Left renal pelvis (tissue), 4 donors: ENCODE measurements at regions not wholly inside any gene's neighbourhood (a gene's known extent, or its start where the extent isn't known, plus 50 kb on each side); places are given as distances from the start of the nearest gene placed in this dataset.
"Not testable (repeated sequence)": the region's sequence is repeated elsewhere in the genome, so short reads cannot be mapped to it uniquely, and the experiment has no call there.

Source experiments
- DNase-seq, 4 donors: peaks; one replicate each; pipeline ENCODE4 v3.0.0-alpha.2; 2013; ENCODE audit warnings: low read depth in 4 of 4, low spot score in 3 of 4

DNA sequence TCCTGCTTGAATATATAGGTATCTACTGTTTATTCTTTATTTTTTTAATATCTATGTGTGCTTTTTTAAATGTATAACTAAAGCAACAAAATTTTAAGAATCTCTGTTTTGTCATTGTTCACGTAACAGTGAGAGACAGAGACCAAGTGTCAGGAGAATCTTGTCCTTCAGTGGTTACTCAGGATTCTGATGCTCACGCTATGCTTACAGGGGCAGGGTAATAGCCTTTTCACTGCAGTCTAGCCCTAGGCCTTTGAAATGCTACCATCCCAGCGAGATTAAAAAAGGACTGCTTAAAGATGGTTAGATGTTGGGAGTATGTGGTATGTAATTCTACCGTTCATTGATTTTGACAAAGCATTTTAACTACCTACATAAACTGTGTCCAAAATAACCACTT, 71.6 kb upstream of the EGFR start:
- DNase-seq: no peak

DNA sequence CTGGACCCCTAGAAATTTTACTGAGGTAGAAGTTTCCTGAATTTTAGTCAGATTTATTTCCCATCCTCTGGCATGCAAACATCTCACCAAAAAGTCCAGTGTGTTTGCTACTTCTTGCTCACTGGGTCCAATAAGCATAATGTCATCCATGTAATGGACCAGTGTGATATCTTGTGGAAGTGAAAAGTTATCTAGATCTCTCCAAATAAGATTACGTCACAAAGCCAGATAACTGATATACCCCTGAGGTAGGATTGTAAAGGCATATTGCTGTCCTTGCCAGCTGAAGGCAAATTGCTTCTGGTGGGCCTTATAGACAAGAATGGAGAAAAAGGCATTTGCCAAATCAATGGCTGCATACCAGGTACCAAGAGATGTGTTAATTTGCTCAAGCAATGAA, 69.3 kb upstream of the EGFR start:
- DNase-seq: not testable (repeated sequence)

DNA sequence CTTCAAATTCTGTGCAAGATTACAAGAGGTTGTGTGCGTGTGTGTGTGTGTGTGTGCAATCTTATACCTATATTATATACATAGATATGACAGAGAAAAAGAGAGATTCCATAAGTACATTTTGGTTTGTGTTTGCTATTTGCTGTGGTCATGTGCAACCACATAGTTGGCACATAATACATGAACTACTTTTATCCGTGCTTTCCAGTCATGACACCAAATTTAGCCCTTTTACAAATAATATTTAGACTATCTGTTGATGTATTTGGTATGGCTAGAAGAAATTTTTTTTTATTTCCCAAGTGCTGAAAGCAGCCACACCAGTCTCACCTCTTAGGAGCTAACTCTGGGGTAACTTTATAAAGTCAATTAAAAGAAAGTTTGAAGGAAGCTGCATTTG, 63.5 kb upstream of the EGFR start:
- no peak for DNase-seq

DNA sequence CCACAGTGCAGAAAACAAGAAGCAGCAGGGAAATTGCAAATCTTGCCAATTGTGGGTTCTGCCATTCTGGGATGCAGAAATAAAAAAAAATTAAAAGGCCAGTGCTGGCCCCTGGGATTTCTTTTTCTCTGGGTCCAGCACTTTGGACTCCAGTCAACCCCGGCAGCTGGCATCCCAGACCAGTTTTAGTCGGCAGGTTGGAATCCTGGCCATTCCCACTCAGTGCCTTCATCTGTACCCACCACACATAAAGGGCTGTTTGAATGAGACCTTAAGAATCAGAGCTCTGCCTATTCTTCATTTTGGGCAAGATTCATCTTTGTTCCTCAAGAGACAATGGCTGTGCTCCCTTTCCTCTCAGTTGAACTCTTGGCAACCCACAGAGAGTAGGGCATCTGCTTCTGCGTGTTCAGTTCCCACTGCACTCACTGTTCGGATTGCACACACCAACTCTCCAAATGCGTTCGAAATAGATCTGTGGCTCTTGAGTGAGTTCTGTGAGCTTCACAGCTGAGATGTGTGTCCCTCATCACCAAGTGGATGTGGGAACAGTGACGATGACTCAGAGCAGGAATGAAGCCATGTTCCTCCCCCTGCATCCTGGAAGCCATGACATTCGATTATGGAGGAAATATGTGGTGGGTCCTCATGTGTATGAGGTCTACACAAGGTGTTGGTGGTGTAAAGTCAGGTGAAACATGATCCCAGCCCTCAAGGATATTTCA, 63.0 kb upstream of the EGFR start:
- no peak for DNase-seq

DNA sequence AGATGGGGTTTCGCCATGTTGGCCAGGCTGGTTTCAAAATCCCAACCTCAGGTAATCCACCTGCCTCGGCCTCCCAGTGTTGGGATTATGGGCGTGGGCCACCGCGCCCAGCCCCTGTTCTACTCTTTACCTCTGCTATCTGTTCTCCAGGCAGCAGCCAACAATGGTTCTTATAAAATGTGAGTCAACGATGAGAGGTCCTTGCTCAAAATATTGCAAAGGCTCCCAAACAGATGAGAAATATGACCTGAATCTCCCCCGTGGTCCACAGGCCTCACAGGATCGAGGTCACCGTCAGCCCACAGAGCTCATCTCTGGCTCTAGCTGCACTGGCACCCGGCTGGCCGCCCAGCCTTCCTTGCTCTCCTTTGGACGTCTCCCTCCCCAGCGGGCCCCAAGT, 62.0 kb upstream of the EGFR start:
- DNase-seq: no peak

DNA sequence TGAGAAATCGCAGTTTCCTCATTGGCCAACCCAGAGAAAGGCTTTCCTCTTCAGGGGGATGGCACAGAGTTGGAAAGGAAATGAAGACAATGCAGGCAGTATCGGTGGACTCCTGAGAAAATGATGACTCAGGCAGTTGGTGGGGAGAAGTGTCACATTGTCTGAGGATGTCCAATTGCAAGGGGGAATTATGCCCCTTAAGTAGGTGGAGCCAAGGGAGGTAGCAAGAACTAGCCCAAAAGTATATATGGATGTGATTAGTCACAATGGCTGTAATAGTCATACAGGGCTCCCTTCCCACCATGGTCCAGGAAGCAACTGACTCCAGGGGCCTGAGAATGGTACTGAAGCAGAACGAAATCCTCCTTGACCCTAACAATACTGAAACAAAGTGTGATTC, 58.3 kb upstream of the EGFR start:
- no peak for DNase-seq

DNA sequence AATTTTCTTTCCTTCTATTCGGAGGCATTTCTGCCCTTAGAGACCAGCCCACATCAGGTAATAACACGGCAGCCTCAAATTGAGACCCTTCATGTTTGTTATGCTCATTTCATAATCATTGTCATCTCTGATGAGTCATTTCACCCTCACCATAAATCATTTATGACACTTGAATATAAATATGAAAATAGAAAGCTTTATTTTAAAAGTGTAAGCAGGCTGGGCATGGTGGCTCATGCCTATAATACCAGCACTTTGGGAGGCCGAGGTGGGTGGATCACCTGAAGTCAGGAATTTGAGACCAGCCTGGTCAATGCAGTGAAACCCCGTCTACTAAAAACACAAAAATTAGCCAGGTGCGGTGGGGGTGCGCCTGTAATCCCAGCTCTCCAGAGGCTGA, 57.4 kb upstream of the EGFR start:
- no peak for DNase-seq

DNA sequence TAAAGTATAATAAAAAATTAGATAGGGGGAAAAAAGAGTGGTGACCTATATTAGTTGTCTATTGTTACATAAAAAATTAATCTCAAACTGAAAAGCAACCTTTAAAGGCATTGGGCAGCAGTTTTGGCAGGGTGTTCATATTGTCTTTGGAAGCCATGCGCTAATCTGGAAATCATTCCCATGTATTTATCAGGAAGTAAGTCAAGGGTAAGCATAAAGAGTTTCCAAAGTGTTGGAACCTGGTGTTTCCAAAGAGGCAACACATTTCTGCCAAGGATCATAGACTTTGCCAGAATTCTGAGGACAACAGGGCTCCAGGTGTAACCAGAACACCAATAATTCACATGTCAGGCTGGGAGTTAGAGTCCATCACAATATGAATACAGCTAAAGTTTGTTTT, 55.7 kb upstream of the EGFR start:
- DNase-seq: no peak

DNA sequence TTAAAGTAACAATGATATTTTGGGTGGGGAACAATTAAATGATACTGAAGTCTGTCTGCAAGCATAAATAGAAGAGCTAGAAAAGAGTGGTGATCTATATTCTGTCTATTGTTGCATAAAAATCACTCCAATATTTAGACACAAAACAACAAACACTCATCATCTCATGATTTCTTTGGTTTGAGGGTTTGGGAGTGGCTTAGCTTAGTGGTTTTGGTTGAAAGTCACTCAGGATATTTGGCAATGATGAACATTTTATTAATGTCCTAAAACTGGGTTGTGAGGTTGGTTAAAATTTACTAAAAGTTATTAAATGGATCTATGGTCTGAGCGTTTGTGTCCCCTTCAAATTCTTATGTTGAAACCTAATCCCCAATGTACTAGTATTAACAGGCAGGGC, 54.7 kb upstream of the EGFR start:
- DNase-seq: no peak

DNA sequence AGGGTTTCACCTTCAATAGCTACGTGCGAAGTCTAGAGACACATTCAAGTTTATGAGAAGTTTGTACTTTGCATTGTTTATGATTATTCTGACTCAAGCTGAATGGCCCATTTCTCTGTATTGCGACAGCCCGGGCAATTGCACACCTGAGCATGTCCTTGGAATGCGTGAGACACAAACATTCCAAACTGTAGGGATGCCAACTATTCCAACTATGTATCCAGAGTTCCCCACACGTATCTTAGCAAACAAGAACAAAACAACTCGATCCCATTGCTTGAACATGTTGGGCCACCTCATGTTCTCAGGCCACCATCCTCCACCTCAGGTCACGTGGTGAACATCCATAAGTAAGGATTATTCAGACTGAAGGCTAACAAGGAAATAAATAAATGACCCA, 51.4 kb upstream of the EGFR start:
- DNase-seq: no peak

DNA sequence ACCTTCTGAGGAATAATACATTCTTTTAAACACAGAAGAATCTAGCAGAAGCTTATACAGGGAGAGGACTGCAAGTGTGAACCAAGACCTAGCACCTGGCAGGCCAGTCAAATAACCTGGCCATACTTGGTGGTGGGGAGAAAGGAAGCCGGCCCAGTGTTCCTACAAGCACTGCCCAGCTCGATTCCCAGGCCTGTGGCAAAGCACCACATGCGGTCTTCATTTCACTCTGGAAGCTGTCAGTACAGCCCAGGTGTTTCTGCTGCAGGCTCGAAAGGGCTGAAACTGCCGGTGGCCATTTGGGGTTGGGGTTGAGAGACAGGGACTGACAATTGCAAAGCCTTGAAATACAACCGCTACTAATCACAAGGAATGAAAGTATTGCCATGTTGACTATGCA, 50.8 kb upstream of the EGFR start:
- no peak for DNase-seq
